ENCODE measurements at regions not wholly inside any gene's neighbourhood (a gene's known extent, or its start where the extent isn't known, plus 50 kb on each side); places are given as distances from the start of the nearest gene placed in this dataset.
"Not testable (repeated sequence)": the region's sequence is repeated elsewhere in the genome, so short reads cannot be mapped to it uniquely, and the experiment has no call there.

DNA sequence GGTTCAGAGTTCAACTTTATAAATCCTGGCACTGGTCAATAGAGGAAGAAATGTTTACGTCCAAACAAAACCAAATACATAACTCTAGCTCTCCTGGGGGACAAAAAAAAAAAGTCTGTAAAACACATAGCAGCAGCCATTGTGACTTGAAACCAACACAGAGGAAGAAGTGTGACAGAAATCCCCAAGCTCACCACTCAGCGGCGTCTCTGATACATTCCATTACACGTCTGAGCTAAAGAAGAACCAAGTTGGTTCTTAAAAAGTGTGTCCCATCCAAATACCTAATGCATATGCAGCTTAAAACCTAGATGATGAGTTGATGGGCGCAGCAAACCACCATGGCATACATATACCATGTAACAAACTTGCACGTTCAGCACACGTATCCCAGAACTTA, 58.3 kb upstream of the NANOS1 start:
- TF ChIP-seq, protein P1, sequence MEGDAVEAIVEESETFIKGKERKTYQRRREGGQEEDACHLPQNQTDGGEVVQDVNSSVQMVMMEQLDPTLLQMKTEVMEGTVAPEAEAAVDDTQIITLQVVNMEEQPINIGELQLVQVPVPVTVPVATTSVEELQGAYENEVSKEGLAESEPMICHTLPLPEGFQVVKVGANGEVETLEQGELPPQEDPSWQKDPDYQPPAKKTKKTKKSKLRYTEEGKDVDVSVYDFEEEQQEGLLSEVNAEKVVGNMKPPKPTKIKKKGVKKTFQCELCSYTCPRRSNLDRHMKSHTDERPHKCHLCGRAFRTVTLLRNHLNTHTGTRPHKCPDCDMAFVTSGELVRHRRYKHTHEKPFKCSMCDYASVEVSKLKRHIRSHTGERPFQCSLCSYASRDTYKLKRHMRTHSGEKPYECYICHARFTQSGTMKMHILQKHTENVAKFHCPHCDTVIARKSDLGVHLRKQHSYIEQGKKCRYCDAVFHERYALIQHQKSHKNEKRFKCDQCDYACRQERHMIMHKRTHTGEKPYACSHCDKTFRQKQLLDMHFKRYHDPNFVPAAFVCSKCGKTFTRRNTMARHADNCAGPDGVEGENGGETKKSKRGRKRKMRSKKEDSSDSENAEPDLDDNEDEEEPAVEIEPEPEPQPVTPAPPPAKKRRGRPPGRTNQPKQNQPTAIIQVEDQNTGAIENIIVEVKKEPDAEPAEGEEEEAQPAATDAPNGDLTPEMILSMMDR (IDR thresholded peaks at IDR 0.05; ENCODE audit: low read depth, low read length): no peak
- H3K9me3 ChIP-seq (ENCODE audit: severe bottlenecking): peaks cover 7% of the 10 kb centered on the region
- DNase-seq: no peak

DNA sequence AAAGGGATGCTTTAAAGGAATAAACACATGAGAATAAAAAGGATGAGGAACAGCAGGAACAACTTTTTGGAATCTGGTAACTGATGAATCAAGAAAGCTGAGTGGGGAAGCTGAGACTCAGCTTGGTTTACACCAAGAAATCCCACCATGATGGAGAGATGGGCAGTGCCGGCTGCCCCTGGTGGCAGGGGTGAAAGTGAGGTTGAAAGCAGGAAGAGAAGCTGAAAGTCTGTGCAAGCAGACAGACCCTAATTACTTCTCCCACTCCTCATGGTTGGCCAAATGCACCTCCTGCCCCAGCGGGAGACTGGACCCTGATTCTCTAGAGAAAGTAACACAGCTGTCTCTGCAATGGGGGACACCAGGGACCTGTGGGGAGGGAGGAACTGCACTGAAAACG, 57.6 kb upstream of the NANOS1 start:
- TF ChIP-seq, protein P1 (IDR thresholded peaks at IDR 0.05; ENCODE audit: low read depth, low read length): 0 out of 2 replicates have a peak, but pooled peaks have one; percentile 10
- no peak for DNase-seq
- Histone ChIP-seq H3K27me3 (ENCODE audit: insufficient read depth, low read depth, severe bottlenecking) (no peaks in the 10 kb centered on the region), H3K27ac (no peak overlapping the region), H3K9me3 (ENCODE audit: severe bottlenecking) (peaks cover 7% of the 10 kb centered on the region), H3K4me3 (ENCODE audit: low read depth, low read length) (no peak overlapping the region), H3K36me3 (no peaks in the 10 kb centered on the region)

More for the DNA sequence above, 58.3 kb upstream of the NANOS1 start:
- Histone ChIP-seq H3K27me3 (ENCODE audit: insufficient read depth, low read depth, severe bottlenecking) (no peaks in the 10 kb centered on the region), H3K36me3 (no peaks in the 10 kb centered on the region), H3K4me3 (ENCODE audit: low read depth, low read length) (no peak overlapping the region), H3K27ac (peak overlapping the region; percentile 29)

DNA sequence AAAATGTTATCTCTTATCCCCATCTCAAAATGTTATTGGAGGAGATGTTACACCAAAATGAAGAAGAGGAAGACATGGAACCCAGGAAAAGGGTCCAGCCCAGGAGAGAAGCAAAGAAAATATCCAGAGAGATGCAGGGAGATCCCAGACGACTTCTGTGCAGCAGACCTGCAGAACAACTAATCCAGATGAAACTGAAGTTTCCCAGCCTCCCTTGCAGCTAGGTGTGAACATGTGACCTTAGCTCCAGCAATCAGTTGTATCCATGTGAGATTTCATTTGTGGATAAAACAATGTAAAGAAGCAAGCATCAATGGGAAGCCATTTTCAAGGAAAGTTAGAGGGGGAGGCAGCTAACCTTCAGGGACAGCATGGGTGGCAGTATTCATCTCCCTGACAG, 55.8 kb upstream of the NANOS1 start:
- TF ChIP-seq, protein P1 (IDR thresholded peaks at IDR 0.05; ENCODE audit: low read depth, low read length): no peak
- no peak overlapping the region for H3K4me3 ChIP-seq (ENCODE audit: low read depth, low read length)
- no peak for DNase-seq
- no peak overlapping the region for H3K27ac ChIP-seq
- no peaks in the 10 kb centered on the region for H3K27me3 ChIP-seq (ENCODE audit: insufficient read depth, low read depth, severe bottlenecking)
- H3K9me3 ChIP-seq (ENCODE audit: severe bottlenecking): peaks cover 7% of the 10 kb centered on the region
- H3K36me3 ChIP-seq: no peaks in the 10 kb centered on the region

DNA sequence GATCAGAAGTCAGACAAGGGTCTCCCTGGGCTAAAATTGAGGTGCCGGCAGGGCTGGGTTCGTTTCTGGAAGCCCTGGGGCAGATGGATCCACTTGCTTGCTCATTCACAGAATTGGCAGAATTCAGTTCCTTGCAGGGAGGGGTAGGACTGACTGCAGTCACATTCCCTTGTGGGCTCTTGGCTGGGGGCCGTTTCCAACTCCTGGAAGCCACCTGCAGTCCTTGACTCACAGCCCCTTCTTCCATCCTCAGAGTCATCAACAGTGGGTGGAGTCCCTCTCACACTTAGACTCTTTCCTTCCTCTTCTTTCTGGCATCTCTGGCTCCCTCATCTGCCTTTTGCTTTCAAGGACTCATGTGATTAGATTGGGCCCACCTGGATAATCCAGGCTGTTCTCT, 54.6 kb upstream of the NANOS1 start:
- no peak overlapping the region for H3K27ac ChIP-seq
- DNase-seq: no peak
- H3K4me3 ChIP-seq (ENCODE audit: low read depth, low read length): no peak overlapping the region
- H3K36me3 ChIP-seq: no peaks in the 10 kb centered on the region
- H3K27me3 ChIP-seq (ENCODE audit: insufficient read depth, low read depth, severe bottlenecking): no peaks in the 10 kb centered on the region
- peaks cover 7% of the 10 kb centered on the region for H3K9me3 ChIP-seq (ENCODE audit: severe bottlenecking)
- TF ChIP-seq, protein P1 (IDR thresholded peaks at IDR 0.05; ENCODE audit: low read depth, low read length): no peak

DNA sequence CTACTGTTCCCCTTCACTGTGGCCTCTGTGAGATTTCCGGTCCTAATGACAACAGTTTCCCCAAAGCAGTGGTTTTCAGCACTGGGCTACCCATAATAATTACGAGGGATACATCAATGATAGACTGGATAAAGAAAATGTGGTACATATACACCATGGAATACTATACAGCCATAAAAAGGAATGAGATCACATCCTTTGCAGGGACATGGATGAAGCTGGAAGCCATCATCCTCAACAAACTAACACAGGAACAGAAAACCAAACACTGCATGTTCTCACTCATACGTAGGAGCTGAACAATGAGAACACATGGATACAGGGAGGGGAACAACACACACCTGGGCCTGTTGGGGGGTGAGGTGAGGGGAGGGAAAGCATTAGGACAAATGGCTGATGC, 53.3 kb upstream of the NANOS1 start:
- H3K36me3 ChIP-seq; H3K27me3 ChIP-seq (ENCODE audit: insufficient read depth, low read depth, severe bottlenecking); H3K4me3 ChIP-seq (ENCODE audit: low read depth, low read length); H3K27ac ChIP-seq; H3K9me3 ChIP-seq (ENCODE audit: severe bottlenecking); DNase-seq: not testable (repeated sequence)

DNA sequence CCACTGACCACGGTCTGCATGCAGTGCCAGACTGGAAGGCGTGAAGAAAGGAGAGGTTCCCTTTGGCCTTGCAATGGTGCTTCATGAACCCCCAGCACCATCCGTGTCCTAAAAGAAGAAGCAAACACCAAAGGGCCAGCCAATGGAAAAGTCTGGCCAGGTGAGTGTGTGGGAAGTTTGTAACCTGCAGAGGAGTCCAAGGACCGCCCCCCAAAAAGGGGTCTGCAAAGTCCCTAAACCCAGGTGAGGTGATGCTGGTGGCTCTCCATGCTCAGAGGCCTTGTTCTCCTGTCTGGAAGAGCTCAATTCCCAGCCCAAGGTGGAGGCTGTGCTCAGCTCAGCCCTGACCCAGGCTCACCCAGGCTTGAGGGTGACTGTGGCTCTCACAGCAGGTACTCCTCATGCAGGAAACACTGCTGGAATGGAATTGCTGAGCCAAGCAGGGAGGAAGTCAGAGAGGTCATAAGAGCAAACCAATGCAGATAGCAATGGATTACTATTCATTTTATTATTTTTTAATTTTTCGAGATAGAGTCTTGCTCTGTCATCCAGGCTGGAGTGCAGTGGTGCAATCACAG, 52.4 kb upstream of the NANOS1 start:
- no peak for DNase-seq
- peaks cover 7% of the 10 kb centered on the region for H3K9me3 ChIP-seq (ENCODE audit: severe bottlenecking)
- no peak overlapping the region for H3K27ac ChIP-seq
- H3K27me3 ChIP-seq (ENCODE audit: insufficient read depth, low read depth, severe bottlenecking): no peaks in the 10 kb centered on the region
- TF ChIP-seq, protein P1 (IDR thresholded peaks at IDR 0.05; ENCODE audit: low read depth, low read length): no peak
- no peak overlapping the region for H3K4me3 ChIP-seq (ENCODE audit: low read depth, low read length)
- no peaks in the 10 kb centered on the region for H3K36me3 ChIP-seq
